ENCODE measurements at regions not wholly inside any gene's neighbourhood (a gene's known extent, or its start where the extent isn't known, plus 50 kb on each side); places are given as distances from the start of the nearest gene placed in this dataset.

- WGBS (ENCODE audit: low lambda C conversion rate): 31% methylated on average over 1 of the region's 1 CpG
- H2AFZ ChIP-seq (ENCODE audit: low read depth): no peak overlapping the region
- no peaks in the 10 kb centered on the region for H4K20me1 ChIP-seq (ENCODE audit: insufficient read depth)
Observed at GRCh38 chr12:97940105-97940504, 477.5 kb downstream of the RMST start.

GRCh38 chr12:97940629-97941028, 478.0 kb downstream of the RMST start:
- ChIA-PET CTCF (interaction anchor here (1.7 kb wide), 1 partner anchor 21 kb away, joined by 5 read pairs; no protein-coding TSS in a partner anchor), POLR2A (no interaction called here)
- no peak for DNase-seq
- H3K79me2 ChIP-seq (ENCODE audit: insufficient read depth): no peaks in the 10 kb centered on the region
- no peaks in the 10 kb centered on the region for H3K9me3 ChIP-seq
- H3K27ac ChIP-seq (ENCODE audit: low read depth in 2 of 2, low read length in 1 of 2): no peak overlapping the region
- no peak overlapping the region for H3K4me3 ChIP-seq (ENCODE audit: low read depth in 2 of 2, low read length in 1 of 2)
- no peaks in the 10 kb centered on the region for H3F3A ChIP-seq (replicated peaks; ENCODE audit: insufficient read depth)
- WGBS (ENCODE audit: low lambda C conversion rate): 18% methylated on average over 2 of the region's 2 CpGs
- no peaks in the 10 kb centered on the region for H3K27me3 ChIP-seq (ENCODE audit: insufficient read depth)
- no peaks in the 10 kb centered on the region for H3K4me1 ChIP-seq (ENCODE audit: control insufficient read depth in 1 of 2, insufficient read depth in 2 of 2, low read depth in 1 of 2, low read length in 1 of 2)
- H3K9me2 ChIP-seq: no peaks in the 10 kb centered on the region
- no peaks in the 10 kb centered on the region for H4K20me1 ChIP-seq (ENCODE audit: insufficient read depth)
- no peak overlapping the region for H3K4me2 ChIP-seq
- no peak overlapping the region for H3K9ac ChIP-seq
- no peaks in the 10 kb centered on the region for H3K36me3 ChIP-seq (replicated peaks in 1 of 2; ENCODE audit: control insufficient read depth in 1 of 2, insufficient read depth in 2 of 2, low read length in 1 of 2)
- no peak overlapping the region for H2AFZ ChIP-seq (ENCODE audit: low read depth)
- TF ChIP-seq, protein P1, sequence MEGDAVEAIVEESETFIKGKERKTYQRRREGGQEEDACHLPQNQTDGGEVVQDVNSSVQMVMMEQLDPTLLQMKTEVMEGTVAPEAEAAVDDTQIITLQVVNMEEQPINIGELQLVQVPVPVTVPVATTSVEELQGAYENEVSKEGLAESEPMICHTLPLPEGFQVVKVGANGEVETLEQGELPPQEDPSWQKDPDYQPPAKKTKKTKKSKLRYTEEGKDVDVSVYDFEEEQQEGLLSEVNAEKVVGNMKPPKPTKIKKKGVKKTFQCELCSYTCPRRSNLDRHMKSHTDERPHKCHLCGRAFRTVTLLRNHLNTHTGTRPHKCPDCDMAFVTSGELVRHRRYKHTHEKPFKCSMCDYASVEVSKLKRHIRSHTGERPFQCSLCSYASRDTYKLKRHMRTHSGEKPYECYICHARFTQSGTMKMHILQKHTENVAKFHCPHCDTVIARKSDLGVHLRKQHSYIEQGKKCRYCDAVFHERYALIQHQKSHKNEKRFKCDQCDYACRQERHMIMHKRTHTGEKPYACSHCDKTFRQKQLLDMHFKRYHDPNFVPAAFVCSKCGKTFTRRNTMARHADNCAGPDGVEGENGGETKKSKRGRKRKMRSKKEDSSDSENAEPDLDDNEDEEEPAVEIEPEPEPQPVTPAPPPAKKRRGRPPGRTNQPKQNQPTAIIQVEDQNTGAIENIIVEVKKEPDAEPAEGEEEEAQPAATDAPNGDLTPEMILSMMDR (IDR thresholded peaks at IDR 0.05): no peak
- no peak for TF ChIP-seq RFX5 (IDR thresholded peaks at IDR 0.05; ENCODE audit: low read length)
- TF ChIP-seq TAF1 (IDR thresholded peaks at IDR 0.05; ENCODE audit: borderline replicate concordance, low read depth, low read length): no peak
- TF ChIP-seq GABPA (IDR thresholded peaks at IDR 0.05; ENCODE audit: low read depth): no peak
- TF ChIP-seq TEAD4 (IDR thresholded peaks at IDR 0.05; ENCODE audit: borderline replicate concordance, insufficient read depth): no peak
- TF ChIP-seq EP300 (IDR thresholded peaks at IDR 0.05; ENCODE audit: borderline replicate concordance in 1 of 2, low read depth in 1 of 2, low read length in 1 of 2): no peak
- no peak for TF ChIP-seq JUND (IDR thresholded peaks at IDR 0.05)
- TF ChIP-seq EZH2phosphoT487 (IDR thresholded peaks at IDR 0.05; ENCODE audit: borderline replicate concordance, low read depth): no peak
- TF ChIP-seq RCOR1 (IDR thresholded peaks at IDR 0.05; ENCODE audit: low read length): no peak
- TF ChIP-seq, protein P2, sequence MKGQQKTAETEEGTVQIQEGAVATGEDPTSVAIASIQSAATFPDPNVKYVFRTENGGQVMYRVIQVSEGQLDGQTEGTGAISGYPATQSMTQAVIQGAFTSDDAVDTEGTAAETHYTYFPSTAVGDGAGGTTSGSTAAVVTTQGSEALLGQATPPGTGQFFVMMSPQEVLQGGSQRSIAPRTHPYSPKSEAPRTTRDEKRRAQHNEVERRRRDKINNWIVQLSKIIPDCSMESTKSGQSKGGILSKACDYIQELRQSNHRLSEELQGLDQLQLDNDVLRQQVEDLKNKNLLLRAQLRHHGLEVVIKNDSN (IDR thresholded peaks at IDR 0.05; ENCODE audit: borderline replicate concordance, low read depth): no peak
- no peak for TF ChIP-seq ZBTB33 (IDR thresholded peaks at IDR 0.05; ENCODE audit: borderline replicate concordance, low read depth)
- TF ChIP-seq, protein P3, sequence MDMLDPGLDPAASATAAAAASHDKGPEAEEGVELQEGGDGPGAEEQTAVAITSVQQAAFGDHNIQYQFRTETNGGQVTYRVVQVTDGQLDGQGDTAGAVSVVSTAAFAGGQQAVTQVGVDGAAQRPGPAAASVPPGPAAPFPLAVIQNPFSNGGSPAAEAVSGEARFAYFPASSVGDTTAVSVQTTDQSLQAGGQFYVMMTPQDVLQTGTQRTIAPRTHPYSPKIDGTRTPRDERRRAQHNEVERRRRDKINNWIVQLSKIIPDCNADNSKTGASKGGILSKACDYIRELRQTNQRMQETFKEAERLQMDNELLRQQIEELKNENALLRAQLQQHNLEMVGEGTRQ (IDR thresholded peaks at IDR 0.05; ENCODE audit: borderline replicate concordance, low read depth, low read length): no peak
- TF ChIP-seq YY1 (IDR thresholded peaks at IDR 0.05; ENCODE audit: low read depth): no peak

More at GRCh38 chr12:97940105-97940504, 477.5 kb downstream of the RMST start:
- Histone ChIP-seq H3K9me3 (no peaks in the 10 kb centered on the region), H3K79me2 (ENCODE audit: insufficient read depth) (no peaks in the 10 kb centered on the region), H3K27me3 (ENCODE audit: insufficient read depth) (no peaks in the 10 kb centered on the region), H3K36me3 (replicated peaks in 1 of 2; ENCODE audit: control insufficient read depth in 1 of 2, insufficient read depth in 2 of 2, low read length in 1 of 2) (no peaks in the 10 kb centered on the region), H3K27ac (ENCODE audit: low read depth in 2 of 2, low read length in 1 of 2) (no peak overlapping the region), H3F3A (replicated peaks; ENCODE audit: insufficient read depth) (no peaks in the 10 kb centered on the region), H3K4me1 (ENCODE audit: control insufficient read depth in 1 of 2, insufficient read depth in 2 of 2, low read depth in 1 of 2, low read length in 1 of 2) (no peaks in the 10 kb centered on the region), H3K4me3 (ENCODE audit: low read depth in 2 of 2, low read length in 1 of 2) (no peak overlapping the region), H3K9ac (no peak overlapping the region), H3K9me2 (no peaks in the 10 kb centered on the region), H3K4me2 (no peak overlapping the region)
- CTCF ChIA-PET: interaction anchor here (1.7 kb wide), 1 partner anchor 21 kb away, joined by 5 read pairs; no protein-coding TSS in a partner anchor
- DNase-seq: no peak
- TF ChIP-seq FOSL2 (IDR thresholded peaks at IDR 0.05; ENCODE audit: borderline replicate concordance, low read depth): no peak
- TF ChIP-seq ELF1 (IDR thresholded peaks at IDR 0.05): no peak
- TF ChIP-seq SMC3 (IDR thresholded peaks at IDR 0.05; ENCODE audit: low read depth, low read length): no peak
- TF ChIP-seq POLR2AphosphoS5 (IDR thresholded peaks at IDR 0.05; ENCODE audit: low read depth, low read length): no peak
- no peak for TF ChIP-seq TEAD4 (IDR thresholded peaks at IDR 0.05; ENCODE audit: borderline replicate concordance, insufficient read depth)
- POLR2A ChIA-PET: no interaction called here

All from SK-N-SH (cell line).